NCI-H748 (cell line): ENCODE measurements at regions not wholly inside any gene's neighbourhood (a gene's known extent, or its start where the extent isn't known, plus 50 kb on each side); places are given as distances from the start of the nearest gene placed in this dataset.

Experiments used
- DNase-seq: peaks from one replicate; lab custom pipeline; 2025; ENCODE audit not compliant: unreplicated experiment; lab: John Stamatoyannopoulos, UW

DNA sequence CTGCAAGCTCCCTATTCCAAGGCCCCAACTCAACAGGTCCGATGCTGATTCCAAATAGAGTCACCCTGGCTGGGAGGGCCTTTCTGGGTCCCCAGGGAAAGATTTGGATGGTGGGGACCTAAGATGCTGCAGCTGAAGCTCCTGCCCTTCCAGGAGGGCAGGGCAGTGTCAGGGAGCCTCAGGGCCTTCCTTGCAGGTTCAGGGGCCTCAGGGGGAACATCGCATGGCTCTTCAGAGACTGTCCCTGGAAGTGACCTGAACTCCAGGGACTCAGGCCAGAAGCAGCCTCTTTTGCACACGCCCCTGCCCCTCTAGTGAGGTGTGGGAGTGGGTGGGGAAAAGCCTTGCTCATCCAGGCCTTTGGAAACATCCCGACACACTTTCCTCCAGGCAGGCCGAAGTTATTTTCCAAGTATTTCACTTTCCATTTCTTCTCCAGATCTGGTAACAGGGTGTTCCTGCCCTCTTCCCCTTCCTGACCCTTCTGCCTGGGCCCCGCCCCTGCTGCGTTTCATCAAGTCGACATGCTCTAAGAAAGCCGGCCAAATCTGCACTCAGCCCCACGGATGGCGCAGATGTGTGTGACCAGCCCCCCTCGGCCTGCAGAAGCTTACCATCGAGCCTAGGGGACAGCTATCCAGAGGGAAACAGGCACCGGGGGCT is 159.5 kb downstream of the FGF18 start:
- DNase-seq: no peak

DNA sequence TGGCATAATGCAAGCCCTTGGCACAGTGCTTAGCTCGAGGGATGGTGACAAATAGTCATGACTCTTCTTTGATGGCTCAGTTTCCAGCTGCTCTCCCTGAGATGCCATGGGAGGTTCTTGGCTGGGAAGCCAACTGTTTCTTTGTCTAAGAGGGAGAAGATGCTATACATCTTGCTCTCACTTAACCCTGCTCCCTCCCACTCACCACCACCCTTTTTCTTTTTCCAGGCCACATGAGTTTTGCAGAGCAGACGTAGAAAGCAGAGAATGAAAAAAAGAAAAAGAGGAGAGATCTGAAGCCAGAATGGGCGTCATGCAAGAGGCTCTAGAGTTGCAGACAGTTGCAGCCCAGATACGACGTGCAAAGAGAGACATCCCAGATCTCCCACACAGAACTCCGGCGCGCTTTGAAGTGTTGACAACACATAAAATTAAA is 160.5 kb downstream of the FGF18 start:
- DNase-seq: no peak

- peak; percentile 20 for DNase-seq
Observed at GRCh38 chr5:171580502-171581265, 161.2 kb downstream of the FGF18 start.

DNA sequence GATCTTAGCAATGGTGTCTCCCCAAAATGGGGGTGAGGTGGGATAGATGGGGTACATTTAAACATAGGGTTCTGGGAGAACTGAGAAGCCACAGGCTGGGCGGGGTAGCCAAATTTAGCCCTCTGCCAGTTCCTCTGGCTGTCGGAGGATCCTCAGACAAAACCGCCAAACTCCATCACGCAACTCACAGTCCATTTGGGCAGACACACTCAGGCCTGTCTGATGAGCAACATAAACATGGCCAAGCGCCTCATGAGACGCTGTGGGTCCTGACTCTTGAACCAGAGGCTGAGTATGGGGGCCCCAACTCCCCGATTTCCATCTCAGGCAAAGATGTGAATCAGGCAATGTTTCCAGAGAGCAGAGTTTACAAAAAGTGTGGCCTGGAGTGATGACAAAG is 162.3 kb downstream of the FGF18 start:
- DNase-seq: no peak

DNA sequence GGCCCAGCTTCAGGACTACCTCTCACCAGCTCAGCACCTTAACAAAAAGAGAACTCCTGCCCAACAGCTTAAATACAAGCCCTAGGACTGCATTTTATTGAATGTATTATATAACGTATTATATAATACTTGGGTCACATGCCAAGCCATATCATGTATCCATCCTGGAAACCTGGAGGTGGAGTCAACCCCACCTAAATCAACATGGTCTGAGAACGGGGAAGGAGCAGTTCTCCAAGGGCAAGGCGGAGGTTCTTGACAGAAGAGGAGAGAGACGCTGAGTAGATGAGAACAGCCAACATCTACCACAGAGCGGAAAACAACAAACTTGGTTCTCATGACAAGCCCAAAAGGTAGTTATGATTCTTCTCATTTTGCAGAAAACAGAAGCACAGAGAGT is 163.4 kb downstream of the FGF18 start:
- no peak for DNase-seq

DNA sequence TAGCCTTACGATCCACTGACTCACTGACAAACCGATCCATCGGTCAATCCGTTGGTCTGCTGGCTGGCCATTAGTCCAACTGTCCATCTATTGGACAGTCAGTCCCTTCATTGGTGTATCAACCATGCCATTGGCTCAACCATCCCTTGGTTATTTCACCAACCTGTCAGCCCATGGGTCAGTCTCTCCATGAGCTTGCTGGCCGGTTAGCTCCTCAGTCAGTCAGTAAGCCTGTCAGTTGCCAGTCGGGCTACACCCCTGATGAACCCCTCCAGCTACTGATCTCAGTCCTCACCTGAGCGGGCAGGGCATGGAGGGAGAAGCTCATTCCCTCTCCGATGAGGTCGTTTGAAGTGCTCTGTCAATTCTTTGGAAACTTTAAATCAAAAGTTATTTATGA is 166.5 kb downstream of the FGF18 start:
- DNase-seq: no peak

GRCh38 chr5:171586436-171586835 is 167.0 kb downstream of the FGF18 start:
- DNase-seq: no peak

DNA sequence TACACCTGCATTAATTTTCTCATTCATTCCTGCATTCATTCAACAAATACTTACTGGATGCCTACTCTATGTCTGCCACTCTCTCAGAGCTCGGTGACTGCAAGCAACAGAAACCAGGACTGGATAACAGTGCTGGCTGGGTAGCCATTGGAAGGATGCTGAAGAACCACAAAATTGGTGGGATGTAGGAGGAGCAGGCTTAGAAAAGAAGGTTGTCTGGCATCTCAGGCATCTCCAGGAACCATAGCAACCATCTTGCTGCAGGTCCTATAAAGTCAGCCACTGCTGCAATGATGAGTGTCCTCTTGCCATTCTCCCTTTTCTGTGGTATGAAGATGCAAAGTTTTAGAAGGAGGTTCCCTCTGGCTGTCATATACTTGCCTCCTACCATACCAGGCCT is 168.6 kb downstream of the FGF18 start:
- DNase-seq: no peak

GRCh38 chr5:171588790-171589189 is 169.3 kb downstream of the FGF18 start:
- DNase-seq: no peak

DNA sequence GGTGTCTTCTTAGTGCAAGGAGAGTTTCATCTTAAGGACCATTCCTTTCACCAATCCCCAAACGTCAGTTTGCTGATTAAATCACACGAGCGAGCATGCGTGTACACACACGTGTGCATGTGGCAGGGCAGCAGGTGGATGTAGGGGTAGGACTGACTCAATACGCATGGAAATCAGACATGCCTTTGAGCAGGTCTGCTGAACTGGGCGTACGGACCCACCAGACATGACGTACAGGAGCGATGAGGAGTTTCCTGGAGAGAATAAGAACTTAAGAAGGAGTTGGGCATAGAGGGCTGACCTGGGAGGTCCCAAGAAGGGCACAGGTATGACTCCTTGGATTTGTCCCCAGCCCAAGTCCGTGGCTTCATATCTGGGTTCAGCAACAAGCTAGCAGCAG is 170.0 kb downstream of the FGF18 start:
- no peak for DNase-seq

DNA sequence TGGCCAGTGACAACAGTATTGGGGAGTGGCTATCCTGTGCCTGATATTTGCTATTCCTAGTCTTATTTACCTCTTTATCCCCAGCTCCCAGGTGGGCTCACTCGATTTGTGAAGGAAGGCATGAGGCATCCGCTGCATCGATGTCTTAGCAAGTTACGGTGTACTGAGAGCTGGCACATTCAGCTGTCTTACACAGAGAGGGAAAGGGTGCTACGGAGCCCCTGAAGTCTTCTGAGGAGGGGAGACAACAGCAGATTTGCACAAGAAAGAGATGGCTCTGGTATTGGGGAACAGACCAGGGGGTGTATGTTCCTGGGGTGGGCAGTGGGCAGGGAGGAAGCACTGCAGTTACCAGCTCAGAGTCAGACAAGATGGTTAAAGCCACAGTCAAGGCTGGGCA is 172.6 kb downstream of the FGF18 start:
- DNase-seq: no peak

GRCh38 chr5:171592736-171593135 is 173.3 kb downstream of the FGF18 start:
- no peak for DNase-seq

- no peak for DNase-seq
Observed at GRCh38 chr5:171593401-171593800, 174.0 kb downstream of the FGF18 start.

DNA sequence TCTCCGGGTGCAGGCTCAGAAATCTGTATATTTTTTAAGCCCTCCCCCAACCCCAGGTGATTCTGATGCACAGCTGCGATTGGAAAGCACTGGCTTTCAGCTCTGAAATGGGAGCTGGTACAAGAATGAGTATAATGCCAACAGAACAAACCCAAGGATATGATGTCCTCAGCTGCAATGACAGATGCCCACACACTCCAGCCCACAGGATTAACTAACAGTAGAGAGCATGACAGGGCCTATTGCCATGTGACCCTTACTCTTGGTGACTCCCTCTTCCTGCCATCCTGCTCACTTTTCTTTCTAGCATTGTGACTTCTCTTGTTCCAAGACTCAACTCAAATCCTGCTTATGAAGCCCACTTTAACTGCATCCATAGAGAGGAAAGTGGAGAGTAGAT is 174.5 kb downstream of the FGF18 start:
- no peak for DNase-seq

- DNase-seq: no peak
Observed at GRCh38 chr5:171595401-171595800, 176.0 kb downstream of the FGF18 start.

DNA sequence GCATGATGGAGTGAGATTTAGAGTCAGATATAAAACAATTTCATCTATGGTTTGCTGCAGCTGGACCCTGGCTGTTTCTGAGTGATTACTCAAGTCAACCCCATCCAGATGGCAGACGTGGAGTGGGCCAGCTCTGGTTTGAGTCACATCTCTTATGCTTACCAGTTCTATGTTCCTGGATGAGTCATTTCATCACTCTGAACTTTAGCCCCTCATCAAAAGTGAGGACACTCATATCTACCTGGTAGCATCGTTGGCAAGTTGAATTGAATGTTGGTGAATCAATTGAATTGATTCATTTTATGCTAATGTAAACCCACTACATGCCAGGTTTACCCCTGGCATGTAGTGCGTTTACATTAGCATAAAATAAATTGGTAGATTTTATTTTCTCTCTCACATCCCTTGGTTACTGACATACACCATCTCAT is 176.4 kb downstream of the FGF18 start:
- no peak for DNase-seq

DNA sequence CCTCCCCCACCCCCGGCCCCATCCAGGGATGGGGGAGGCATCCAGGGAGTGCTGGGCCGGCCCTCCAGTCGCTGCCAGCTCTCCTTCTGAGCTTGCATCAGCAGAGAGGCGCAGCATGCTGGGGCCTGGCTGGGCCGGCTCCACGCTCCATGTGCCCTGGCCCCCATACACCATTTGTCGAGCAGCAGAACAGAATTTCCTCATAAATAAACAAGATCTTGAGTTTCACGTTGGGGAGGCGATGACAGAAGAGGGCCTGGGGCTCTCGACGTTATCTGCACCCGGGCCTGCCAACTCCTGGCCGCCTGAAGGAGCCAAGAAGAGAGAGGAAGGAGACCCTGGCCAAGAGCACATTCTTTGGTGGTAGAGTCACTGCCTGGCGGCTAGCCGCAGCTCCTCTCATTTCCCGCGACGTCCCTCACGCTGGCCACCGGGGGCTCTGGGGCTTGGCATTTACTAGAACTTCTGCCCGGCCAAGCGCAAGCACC is 177.0 kb downstream of the FGF18 start:
- no peak for DNase-seq

DNA sequence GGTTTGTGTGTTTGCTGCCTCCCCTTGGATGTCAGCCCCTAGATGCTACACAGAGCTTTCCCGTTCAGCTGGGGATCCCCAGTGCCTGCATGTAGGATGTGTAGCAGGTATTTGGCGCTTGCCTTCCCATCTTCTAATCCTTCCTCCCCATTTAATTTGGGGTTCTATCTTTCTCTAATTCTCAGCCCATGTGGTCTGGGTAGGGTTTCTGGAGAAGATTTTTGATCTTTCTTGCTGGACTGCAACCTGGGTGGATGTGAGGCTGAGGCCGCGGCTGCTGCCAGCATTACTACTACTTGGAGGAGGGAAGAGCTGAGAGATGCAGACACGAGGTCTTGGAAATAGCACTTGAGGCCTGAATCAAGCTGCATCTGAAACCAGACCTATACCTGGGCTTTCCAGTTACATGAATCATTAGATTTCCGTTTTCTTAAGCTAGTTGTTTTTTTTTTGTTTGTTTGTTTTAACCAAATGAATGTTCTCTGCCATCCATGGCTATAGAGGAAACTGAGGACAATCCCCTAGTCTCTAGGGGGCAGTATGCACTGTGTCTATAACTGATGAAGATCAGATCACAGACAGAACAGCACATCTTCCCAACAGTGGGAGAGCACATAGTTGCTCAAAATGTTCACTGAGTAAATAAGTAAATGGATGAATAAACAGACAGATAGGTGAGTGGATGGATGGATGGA is 178.6 kb downstream of the FGF18 start:
- no peak for DNase-seq

- no peak for DNase-seq
Observed at GRCh38 chr5:171598641-171599152, 179.2 kb downstream of the FGF18 start.

GRCh38 chr5:171599411-171599810 is 180.0 kb downstream of the FGF18 start:
- DNase-seq: no peak

DNA sequence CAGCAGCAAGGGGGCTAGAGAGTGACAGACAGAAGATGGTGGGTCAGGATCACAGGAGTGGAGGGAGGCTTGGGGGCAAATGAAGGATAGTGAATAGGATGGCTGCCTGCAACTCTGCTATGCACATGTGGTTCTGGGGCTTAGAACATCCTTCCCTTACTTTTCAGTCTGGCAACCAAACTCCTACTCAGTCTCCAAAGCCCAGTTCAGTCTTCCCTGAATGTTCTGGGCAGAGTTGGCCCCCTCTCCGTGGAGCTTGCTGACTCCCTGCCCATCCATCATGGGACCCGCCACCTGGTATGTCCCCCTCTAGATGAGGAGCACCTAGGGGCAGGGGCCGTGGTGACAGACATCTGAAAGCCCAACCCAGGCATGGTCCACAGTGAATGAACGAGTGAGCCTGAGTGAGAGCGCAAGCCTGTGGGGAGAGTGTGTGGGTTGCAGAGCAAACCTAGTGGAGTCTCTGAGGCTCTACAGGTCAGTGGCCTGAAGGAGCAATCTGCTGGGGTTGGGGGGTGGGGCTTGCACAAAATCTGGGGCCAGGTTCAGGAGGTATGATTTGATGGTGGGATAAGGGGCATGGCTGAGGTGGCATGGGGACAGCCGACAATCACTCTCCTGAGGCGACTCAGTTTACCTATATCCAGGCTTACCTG is 180.6 kb downstream of the FGF18 start:
- DNase-seq: no peak
